Limb (tissue), 2 donors: ENCODE measurements at regions not wholly inside any gene's neighbourhood (a gene's known extent, or its start where the extent isn't known, plus 50 kb on each side); places are given as distances from the start of the nearest gene placed in this dataset.
A peak's percentile ranks its signal among the peaks of the same experiment; 100 is the strongest.
"Not testable (repeated sequence)": the region's sequence is repeated elsewhere in the genome, so short reads cannot be mapped to it uniquely, and the experiment has no call there.

Source experiments
- DNase-seq, 2 donors: peaks; one replicate each; pipeline ENCODE4 v3.0.0-alpha.2; 2016; ENCODE audit errors: extremely low spot score in 2 of 2

GRCh38 chr2:150062416-150062815 is 425.1 kb downstream of the RND3 start:
- DNase-seq = peak in 1 of 2 donors; percentile 58

DNA sequence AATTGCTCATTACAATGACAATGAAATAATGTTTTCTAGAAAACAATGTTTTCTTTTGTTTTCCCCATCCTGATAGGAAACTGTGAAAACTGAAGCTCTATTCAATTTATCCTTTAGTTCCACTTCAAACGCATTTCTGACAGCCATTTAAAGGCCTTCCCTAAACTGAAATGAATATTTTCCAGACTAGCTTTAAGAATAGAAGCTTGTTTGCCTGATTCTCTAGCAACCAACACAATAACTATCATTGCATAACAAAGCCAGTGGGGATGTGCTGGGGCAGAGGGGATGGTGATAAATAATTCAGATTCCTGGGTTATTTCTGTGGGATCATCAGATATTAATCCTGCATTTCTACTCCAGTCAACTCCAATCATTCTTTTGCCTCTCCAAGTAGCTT is 427.1 kb downstream of the RND3 start:
- DNase-seq = no peak

GRCh38 chr2:150059676-150060075 is 427.8 kb downstream of the RND3 start:
- not testable (repeated sequence) for DNase-seq

GRCh38 chr2:150052457-150052856 is 435.0 kb downstream of the RND3 start:
- DNase-seq = no peak

GRCh38 chr2:150051004-150051403 is 436.5 kb downstream of the RND3 start:
- DNase-seq = no peak

DNA sequence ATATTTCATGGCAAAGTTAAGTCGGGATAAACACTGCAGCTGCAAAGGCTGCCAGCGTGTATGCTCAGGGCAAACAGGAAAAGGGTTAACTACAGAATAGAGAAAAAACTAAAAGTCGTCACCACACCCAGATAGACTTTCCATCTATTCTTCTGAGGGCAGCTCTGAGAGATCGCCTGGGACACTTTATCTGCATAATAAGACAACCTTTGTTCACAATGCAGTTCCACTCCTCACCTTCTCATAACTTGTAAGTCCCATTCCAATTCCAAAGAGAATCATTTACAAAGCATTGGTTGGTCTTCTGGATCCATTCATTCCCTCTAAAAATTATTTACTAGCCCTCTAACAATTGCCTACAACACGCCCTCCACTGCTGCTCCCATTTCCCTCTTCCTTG is 437.4 kb downstream of the RND3 start:
- DNase-seq = no peak

GRCh38 chr2:150047620-150048222 is 439.7 kb downstream of the RND3 start:
- no peak for DNase-seq

DNA sequence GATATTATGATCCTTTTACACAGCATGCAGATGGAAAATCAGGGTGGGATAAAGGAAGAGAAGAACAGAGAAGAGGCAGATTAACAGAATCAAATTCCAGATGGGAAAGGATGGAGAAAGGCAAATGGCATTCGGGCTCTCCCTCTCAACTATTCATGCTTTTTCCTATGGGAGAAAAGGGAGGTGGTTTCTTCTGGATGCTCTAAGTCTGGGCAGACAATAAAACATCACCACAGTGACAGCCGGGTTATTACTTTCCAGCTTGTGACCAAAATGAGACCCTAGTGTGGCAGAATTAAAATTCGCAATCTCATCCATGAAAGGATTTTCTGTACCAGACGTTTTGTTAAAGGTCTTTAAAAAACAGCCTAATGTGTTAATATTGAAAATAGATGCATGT is 440.7 kb downstream of the RND3 start:
- DNase-seq = no peak

DNA sequence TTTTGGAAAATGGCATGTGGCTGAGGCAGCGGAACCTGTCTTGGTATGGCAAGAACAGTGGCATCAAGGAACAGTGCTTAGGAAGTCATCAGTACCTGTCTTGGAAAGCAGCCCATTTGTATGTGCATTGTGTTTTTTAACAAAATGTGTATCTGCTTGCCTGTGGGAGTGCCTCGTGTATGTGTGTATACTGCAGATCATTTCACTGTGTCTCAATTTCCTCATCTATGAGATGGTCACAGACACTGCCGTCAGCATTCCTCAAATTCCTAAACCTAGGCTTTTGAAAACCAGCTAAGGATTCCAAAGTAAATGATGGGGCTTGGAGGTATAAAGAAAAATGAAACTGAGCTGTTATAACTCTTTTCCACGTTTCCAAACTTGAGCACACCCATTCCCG is 441.3 kb downstream of the RND3 start:
- DNase-seq = no peak

DNA sequence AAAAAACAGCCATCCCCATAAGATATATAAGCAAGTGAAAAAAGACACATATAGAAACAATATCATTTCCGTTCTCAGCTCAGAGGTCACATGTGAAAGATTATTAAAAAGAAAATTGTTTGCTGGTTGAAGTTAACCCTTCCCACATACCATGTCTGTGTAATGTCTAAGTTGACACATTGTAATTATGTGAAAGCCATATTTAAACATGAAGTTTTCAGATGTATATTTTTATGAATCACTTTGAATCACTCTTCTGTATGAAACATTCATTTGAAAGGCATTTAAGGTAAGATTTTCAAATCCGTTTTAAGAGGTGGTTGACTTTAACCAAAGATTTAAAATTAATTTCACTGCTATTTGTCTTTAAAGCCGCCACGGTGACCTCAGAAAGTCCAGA is 441.9 kb downstream of the RND3 start:
- DNase-seq = no peak

DNA sequence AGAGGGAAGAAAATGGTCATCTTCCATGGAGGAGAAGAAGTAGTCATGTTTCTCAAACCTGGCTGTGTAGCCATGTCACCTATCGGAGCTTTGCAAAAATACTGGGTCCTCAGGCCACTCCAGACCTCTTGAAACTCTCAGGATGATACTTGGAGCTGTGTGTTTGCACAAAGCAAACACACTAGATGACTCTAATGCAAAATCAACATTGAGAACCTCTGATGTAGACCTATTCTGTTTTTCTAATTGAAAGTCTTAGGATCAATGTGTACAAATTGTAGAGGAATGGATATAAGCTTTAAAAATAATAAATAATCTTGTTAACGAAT is 444.3 kb downstream of the RND3 start:
- no peak for DNase-seq

- no peak for DNase-seq
Observed at GRCh38 chr2:150042500-150043171, 444.8 kb downstream of the RND3 start.

GRCh38 chr2:150041722-150042425 is 445.6 kb downstream of the RND3 start:
- DNase-seq = no peak

DNA sequence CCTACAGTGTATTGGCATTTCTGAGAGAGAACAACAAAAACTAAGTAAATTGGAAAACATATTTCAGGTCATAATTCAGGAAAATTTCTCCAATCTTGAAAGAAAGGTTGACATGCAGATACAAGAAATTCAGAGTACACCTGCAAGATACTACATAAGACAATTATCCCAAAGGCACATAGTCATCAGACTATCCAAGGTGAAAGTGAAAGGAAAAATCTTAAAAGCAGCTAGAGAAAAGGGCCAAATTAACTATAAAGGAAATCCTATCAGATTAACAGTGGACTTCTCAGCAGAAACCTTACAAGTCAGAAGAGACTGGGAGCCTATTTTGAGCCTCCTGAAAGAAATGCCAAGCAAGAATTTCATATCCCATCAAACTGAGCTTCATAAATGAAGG is 449.0 kb upstream of the MMADHC start:
- DNase-seq = no peak

- DNase-seq = no peak
Observed at GRCh38 chr2:150034665-150035064, 447.1 kb upstream of the MMADHC start.

GRCh38 chr2:150030436-150031190 is 443.0 kb upstream of the MMADHC start:
- DNase-seq = peak in 1 of 2 donors; percentile 21

DNA sequence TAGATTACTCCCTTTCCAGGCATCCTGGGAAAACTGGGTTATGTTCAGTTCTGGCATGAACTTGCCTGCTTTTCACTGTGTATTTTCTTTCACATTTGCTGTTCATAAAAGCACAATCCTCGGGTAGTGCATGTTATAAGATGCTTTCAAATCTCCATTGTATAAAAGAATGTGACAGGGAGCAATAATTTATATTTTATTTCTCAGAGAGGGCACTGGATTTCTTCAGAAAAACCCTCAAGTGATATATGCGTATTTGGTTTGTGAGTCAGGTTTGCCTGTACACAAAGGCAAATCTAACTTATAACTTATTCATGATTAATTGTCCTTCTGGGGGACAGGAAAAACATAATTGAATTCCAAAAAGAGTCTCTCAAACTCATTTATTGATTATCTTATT is 440.7 kb upstream of the MMADHC start:
- DNase-seq = no peak

DNA sequence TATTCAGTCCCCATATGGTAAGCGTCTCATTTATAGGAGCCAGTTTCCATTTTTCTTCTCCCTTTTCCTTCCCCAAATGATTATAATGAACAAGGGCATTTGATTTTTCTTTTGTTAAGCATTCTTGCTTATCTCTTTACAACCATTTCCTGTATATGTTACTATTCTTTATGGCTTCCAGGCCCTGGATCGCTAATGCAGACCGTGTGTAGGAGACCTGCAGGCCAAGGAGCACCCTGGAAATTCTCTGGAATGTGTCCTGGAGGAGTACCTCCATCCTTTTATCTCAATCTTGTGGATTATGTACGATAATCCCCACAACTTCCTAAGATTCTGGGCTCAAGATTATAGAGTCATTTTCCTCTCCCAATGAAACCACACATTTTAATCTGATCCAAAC is 439.6 kb upstream of the MMADHC start:
- DNase-seq = no peak

DNA sequence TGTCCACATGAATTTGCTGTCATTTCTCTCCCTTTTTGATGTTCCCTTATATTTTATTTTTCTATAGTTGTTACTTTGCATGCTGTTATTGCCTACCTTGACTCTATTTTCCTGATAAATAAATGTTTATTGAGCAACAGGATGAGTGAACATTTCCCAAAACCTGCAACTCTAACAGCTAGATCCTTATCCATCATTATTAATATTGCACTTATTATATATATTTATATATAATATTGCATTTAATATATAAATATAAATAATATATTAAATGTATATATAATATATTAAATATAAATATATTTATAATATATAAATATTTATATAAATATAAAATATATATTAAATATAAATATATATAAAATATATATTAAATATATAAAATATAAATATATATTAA is 436.1 kb upstream of the MMADHC start:
- DNase-seq = no peak

- DNase-seq = no peak
Observed at GRCh38 chr2:150023044-150023443, 435.5 kb upstream of the MMADHC start.

DNA sequence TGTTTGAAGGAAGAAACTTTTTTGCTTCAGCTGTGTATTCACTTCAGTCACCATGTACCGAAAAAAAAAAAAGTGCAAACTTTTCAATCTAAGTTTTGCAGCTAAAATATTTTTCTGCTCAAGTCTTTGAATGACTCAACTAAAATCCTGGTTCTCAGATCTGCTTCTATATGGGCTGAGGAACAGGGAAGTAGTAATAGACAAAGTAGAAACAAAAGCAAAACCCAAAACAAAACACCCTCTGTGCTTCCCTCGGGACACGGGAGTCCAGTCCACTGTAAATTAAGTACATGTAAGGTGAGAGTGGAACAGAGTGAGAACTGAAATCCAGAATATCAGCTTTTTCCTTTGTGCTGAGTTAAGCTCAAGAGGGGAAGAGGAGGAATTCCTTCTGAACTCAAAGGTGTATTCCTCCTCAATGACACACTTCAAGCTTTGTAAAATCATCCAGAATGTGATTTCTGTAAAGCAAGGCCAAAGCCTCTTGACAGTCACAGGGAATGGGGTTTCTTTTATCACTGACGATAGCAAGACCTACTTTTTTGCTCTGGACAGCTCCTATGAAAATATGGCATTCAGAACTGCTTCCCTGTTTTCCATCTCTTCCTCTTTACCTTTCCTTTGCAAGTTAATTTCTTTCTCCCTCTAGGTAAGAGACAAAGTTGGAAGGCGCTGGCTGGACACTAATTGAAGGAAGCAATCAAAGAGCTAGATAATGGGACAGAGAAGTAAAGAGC is 433.5 kb upstream of the MMADHC start:
- DNase-seq = no peak

GRCh38 chr2:150020221-150020620 is 432.6 kb upstream of the MMADHC start:
- no peak for DNase-seq
